Hypothalamus (tissue), 51 donors: ENCODE measurements at regions not wholly inside any gene's neighbourhood (a gene's known extent, or its start where the extent isn't known, plus 50 kb on each side); places are given as distances from the start of the nearest gene placed in this dataset.

Experiments used
- DNase-seq, 51 donors: peaks; one replicate each; lab custom pipeline; 2025; lab: John Stamatoyannopoulos, UW

DNA sequence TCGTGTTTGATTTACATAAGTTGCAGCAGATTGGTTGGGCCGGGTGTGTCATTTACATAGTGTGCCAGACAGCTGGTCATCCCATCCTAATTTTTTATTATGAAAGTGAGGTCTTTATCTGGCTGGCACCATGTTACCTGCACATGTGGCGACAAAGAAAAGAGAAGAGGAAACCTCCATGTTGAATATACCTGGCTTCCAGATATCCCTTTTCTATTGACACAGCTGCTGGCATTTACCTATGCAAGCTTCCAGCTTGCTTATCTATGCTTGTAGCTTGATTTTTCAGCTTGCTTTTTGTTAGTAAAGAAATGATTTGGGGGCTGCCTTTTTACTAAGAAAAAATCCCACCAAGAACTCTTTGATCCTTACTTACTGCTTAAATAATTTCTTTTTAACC is 681.3 kb upstream of the SLITRK1 start:
- no peak for DNase-seq

DNA sequence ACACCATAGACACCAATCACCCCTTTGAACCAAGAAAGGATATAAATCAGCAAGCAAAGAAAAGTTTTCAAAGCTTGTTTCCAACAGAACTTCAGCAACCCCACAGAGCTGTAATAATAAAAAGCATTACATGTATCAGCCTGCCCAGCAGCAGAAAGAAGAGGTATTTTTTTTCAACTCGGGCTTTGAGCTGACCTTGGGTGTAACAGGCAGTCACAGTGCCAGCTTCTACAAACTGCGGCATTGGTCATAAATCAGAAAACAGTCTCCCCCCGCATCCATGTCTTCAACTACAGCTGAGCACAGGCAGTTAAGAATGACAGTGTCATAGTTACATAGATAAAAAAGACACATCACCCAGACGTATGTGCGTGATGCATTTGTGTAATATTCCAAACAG is 671.0 kb upstream of the SLITRK1 start:
- no peak for DNase-seq

DNA sequence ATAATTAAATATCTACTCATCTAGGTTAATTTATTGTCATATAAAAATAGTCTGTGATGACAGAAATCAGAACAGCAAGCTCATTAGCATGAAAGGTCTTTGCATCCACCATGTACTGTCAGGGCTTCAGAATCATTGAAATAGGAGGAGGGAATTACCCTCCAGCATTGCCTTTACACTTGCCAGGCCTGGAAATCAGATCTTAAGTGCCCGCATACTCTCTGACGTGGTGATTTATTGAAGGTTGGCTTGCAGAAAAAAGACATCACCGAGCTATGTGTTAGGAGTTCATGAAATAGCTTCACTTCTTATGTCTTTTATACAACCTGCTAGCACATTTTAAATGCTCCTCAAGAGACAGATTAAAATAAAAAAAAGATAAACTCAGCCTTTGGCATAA is 661.7 kb upstream of the SLITRK1 start:
- no peak for DNase-seq

DNA sequence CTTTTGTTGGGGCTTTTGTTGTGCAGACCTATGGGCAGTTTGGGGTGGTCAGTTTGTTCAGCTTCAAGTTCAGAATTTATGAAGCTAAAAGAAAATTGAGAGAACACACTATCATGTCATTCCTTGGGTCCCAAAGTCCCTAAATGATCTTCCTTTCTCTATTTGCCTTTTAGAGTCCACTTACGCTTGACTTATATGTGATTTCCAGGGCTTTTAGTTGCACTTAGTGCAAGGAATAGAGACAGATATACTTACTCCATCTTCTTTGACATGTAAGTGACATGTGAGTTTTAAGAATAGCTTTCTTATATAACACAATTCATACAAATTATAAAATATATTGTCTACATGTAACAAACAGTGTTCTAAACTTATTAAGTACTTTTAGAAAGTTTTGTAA is 660.1 kb upstream of the SLITRK1 start:
- DNase-seq, result no peak

DNA sequence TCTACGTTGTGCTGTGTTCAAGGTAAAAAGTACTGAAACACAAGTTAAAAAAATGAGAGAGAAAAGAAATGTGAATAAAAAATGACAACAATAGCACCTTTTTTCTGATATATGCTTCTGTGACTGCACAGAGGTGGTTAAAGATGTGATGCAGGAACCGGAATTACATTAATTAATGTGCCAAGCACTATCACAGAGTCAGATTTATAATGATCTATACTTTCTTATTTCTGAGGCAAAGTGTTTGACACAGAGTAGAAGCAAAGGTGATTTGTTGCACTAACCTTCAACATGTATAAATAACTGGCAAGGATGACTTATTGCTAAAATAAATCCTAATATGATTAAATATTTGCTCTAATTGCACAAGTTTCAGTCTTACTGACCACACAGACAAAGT is 654.6 kb upstream of the SLITRK1 start:
- DNase-seq, result no peak

DNA sequence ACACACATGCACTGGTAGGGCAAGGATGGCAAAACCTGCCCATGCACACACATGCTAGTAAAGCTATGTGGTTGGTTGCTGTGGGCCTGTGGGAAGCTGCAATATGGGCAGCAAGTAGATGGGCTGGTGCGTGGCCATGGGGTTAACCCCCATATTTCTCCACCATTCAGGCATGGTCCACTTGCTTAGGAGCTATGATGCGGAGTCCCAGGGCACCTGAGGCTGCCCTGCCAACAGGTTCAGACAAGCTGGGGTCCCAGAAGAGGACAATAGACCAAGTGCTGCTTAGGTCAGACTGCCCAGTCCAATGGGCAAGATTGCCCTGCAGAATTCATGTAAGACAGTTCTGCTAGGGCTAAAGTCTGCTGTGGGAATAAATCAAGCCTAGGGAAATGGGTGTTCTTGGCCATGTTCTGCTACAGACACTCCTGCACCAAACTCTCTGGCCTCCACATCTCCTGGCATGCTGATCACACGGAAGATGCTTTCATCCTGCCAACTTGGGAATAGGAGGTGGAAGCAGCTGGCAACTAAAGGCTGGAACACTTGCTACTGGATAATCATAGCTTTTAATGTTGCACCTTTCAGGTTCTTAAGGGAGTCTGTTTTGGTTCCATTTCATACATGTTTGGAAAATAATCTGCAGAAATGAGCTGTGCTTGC is 646.3 kb upstream of the SLITRK1 start:
- no peak for DNase-seq

DNA sequence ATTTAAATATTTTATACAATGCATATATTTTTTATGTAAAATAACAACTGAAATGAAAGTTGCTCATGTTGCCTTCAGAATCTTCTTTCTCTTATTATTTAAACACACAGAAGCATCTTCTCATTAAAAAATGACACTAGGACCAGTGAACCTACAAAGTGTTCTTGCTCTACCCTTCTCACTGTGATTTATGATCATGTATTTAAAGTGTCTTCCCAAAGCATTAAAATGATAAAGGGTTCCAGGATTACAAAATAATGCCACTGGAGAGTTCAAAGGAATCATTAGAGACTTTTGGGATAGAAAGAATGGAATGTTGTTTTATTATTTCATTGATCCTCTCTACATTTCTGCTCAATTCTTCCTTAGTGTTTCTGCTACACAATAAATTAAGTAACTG is 643.6 kb upstream of the SLITRK1 start:
- DNase-seq, result no peak

DNA sequence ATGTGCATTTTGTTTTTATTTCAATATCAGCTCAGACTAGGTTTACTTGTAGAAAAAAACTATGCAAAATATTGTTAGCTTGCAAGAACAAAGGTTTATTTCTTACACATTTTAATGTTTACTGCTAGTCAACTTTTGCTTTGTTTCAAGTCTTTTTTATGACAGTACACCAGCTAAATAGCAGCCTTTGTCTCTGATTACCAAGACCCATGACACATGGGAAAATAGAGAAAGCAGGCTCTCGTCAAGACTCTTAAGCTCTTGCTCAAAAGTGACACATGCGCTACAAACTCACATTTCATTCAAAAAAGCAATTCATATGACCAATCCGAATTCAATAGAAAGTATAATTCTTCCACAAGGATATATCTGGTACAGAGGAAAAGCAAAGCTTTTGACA is 642.3 kb upstream of the SLITRK1 start:
- no peak for DNase-seq

DNA sequence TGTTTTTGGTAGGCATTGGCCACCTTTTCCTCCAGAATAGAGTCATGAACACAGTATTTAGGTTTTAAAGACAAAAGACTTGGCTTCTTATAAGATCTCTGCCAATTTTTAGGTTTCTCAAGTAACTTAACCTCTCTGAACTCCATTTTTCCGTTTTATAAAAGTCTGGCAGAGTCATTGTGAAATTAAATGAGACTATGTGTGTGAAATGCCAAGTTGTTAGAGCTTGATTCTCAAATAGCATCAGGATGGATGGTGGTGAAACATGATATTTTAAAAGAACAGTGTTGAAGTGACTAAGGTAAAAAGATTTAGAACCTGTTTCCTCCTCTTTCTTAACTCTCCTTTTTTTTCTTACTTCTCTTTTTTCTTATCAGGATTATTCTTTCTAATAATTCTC is 617.7 kb upstream of the SLITRK1 start:
- no peak for DNase-seq

DNA sequence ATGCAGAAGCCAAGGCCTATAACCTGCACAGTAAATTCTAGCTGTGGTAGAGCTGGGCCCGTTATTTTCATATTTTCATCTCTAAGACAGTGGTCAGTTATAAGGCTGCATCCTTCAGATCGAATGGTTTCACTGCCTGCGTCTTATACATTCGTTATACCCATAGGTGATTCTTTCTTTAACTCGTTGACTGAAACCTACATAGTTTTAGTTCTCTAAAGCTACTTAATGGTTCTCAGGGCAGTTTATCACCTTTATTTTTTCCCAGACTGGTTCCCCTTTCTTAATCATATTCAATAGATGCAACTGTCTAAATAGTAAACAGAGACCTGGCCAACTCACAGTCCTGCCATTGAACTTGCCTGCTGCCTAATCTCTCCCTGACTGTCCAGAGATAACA is 615.3 kb upstream of the SLITRK1 start:
- DNase-seq, result no peak

DNA sequence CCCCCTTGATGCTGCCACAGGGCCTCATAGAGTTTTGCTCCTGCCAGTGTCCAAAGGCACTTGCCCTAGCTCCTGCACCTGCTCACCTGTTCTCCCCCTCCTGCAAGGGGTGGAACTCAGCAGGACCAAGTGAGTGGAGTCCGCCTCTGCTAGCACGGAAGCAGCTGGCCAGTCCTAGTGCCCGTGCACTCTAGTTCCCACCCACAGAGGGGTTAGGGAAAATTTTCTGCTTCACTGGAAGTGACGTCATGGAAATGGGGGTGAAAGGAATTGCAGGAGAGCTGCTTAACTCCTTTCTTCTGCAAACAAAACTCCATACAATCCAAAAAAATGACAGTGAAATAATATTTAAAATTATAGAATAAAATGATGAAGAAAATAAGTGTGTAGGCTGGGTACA is 609.7 kb upstream of the SLITRK1 start:
- no peak for DNase-seq

DNA sequence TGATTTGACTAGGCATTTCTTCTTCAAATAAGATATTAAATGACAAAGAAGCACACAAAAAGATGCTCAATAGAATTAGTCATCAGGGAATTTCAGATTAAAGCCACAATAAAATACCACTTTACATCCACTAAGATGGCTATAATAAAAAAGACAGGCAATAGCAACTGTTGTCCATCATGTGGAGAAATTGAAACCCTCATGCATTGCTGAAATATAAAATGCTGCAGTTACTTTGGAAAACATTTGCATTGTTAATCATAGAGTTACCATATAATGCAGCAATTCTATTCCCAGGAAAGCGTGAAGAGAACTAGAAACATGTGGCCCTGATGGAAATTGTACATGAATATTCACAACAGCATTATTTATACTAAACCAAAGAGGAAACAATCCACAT is 605.5 kb upstream of the SLITRK1 start:
- no peak for DNase-seq

DNA sequence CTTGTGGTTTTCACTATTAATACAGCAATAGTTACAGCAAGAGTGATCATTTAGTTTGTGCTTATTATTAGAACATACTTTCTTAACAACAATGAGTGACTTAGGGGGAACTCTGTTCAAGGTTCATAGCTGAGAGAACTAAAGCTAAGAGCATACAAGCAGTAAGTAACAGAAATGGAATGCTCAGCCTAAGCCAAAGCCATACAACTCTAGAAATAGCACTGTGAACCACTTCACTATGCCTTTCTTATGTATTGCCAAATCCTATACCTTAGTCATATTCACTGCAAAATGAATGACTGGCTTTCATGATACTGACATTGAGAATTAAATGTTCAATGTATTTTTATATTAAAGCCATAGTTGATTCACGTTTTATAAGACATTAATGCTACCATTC is 599.7 kb upstream of the SLITRK1 start:
- DNase-seq, result no peak

DNA sequence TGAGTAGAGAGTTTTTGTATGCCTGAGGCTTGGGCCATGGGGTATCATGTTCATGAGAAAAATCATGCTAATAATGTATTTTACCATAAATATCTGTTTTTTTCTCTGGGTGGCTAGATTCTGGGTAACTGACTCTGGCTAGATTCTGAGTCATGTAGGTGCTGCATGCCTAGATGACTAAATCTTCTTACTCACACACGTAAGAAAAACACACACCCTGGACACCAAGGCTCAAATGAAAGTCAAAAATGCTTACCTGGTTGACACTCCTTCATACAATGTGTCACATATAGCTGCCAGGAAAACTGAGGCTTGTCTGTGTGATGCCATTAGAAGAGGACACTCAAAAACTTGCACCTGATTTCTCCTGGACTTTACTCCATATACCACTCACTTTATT is 597.4 kb upstream of the SLITRK1 start:
- no peak for DNase-seq

DNA sequence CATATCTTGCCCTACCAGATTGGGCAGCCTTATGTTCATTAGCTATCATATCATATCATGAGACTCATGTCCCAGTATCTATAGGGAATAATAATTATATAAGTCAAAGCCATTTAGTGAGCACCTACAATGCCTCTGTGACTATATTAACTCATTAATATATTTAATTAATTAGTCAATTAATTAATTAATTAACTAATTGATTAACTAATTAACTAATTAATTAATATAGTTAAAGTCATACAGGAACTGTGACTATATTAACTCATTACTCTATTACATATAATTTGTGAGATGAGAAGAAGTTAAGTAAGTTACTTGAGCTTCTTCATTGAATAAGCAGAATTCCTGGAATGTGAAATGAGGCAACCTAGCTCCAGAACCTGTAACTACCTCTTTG is 588.3 kb upstream of the SLITRK1 start:
- DNase-seq, result no peak

DNA sequence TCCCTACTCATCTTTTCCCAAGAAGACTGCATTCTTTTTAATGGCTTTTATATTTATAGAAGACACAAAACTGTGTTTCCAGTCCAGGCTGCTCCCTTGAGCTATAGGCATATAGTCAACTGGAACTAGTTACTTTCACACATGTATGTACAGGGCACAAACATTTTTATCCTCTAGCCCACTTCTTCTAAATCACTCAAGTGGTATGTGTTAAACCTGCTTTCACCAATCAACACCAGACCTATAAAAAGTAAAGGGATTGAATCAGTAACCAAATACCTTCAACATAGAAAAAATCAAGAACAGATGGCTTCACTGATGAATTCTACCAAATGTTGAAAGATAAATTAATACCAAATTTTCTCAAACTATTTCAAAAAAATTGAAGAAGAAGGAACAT is 584.2 kb upstream of the SLITRK1 start:
- DNase-seq, result no peak

DNA sequence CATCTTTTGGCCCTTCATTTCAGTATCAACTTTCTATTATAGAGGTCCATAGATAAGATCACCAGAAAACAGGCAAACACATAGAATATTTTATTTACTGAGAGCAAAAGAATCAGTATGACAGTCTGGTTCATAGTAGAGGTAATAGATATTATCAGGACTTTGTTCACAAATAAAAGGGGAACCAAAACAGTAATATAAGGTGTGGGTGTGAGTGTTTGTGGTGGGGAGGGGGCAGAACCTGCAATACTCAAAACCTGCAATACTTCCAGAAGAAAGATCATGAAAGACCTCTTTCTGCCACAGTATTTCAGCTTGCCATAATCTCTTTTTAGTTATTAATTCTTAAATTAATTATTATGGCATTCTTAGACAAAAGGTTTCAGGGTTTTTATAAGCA is 578.7 kb upstream of the SLITRK1 start:
- no peak for DNase-seq

DNA sequence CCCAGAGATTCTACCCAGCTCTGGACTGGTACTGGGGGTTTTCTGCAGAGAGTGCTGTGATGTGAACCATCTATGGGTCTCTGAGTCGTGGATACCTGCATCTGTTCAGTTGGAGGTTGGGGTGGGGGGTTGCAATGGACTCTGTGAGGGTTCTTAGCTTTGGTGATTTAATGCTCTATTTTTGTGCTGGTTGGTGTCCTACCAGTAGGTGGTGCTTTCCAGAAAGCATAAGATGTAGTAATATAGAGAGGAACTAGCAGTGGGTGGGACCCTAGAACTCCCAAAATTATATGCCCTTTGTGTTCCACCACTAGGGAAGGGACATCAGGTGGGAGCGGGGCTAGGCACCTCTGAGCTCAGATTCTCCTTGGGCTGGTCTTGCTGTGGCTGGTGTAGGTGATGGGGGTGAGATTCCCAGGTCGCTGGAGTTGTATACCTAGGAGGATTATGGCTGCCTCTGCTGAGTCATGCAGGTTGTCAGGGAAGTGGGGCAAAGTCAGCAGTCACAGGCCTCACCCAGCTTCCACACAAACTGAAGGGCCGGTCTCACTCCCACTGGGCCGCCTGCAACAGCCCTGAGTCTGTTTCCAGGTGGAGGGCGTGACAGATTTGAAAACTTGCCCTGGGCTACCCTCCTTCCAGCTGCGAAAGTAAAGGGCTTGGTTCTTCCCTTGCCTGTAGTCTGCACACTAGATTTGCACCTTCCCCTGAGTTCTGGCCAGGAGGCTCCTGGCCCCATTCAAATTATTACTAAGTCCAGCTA is 573.0 kb upstream of the SLITRK1 start:
- DNase-seq, result no peak

DNA sequence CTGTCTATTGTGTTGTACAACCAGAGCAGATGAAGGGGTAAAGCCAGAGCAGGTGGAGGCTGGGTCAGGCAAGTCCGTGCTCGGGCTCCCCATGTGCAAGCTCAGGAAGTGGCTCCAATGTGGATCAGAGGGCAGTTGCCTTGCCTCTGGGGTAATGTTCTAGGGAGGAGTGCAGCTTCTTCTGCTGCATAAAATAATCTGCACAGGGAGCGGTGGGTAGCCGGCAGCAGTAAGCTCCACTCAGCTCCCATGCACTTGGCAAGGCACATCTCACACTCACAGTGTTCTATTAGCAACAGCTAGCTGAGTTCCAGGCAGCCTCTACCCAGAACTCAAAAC is 565.3 kb upstream of the SLITRK1 start:
- no peak for DNase-seq

DNA sequence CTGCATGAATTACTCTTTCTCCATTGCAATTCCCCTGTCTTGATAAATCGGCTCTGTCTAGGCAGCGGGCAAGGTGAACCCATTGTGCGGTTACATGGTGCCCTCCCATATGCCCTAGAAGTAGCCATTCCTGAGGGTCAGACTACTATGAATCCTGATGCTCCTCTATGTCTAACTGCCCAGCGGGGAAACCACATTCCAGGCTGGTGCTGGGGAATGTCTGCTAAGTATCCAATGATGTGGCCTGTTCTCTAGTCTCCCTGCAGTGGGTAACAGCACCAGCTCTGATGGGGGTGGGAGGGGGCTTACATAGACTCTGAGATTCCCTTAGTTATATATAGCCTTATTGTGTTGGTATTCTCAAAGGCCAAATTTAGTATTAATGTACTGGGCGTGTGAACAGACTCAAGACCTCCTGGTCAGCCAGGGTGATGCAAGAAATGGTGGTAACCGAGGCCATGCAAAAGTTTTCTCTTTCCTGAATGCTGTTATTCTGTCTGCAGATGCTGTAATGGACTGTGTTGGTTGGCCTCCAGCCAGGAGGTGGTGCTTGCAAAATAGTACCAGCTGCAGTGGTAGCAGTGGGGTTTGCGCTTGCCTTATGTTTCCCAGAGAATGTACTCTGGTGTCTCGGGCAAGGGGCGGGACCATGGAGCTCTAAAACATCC is 564.8 kb upstream of the SLITRK1 start:
- no peak for DNase-seq

DNA sequence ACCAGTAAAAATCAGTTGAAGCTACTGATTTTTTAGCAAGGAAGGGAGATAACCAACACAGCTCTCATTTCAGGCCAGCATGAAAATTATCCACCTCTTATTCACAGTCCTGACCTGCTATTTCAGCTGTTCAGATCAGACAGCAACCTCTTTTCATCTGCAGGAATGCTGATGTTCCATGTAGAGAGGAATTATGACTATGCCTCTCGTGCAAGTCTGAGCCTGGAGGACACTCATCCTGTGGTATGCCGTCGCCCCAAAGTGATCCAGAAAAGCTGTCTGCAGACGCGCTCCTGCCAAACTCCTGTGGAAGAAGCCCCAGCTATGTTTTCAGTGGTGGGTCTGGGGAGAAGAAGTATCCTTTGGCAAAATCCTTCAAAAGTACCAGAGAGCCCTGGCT is 563.5 kb upstream of the SLITRK1 start:
- DNase-seq, result no peak

DNA sequence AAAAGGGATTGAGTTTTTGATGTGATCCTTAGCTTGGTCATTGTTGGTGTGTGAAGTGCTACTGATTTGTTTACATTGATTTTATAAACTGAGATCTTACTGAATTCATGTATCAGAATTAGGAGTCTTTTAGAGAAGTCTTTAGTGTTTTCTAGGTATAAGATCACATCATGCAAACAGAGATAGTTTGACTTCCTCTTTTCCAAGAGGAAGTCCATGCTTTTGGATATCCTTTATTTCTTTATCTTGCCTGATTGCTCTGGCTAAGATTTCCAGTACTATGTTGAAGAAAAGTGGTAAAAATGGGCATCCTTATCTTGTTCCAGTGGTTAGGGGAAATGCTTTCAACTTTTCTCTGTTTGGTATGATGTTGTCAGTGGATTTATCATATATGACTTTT is 561.2 kb upstream of the SLITRK1 start:
- DNase-seq, result no peak
